Tibial nerve (tissue), 4 donors: ENCODE measurements at regions not wholly inside any gene's neighbourhood (a gene's known extent, or its start where the extent isn't known, plus 50 kb on each side); places are given as distances from the start of the nearest gene placed in this dataset.

ENCODE experiments used
- CTCF ChIP-seq, 5 experiments: fragments of 200-600 bp in 3 of 5; fragments of 450-650 bp in 2 of 5; sonication (generic) in 3 of 5; IDR thresholded peaks; one replicate each; pipeline ENCODE4 v1.5.1; 2016 to 2019; ENCODE audit warnings: antibody characterized with exemption in 5 of 5, mild to moderate bottlenecking in 3 of 5, moderate library complexity in 2 of 5
- EP300 ChIP-seq, 2 donors: sonication (generic); formaldehyde crosslinking; IDR thresholded peaks; one replicate each; pipeline ENCODE4 v1.6.1; 2017; ENCODE audit warnings: antibody characterized with exemption in 2 of 2, mild to moderate bottlenecking in 1 of 2

GRCh38 chr10:4352414-4352961, 473.5 kb upstream of the AKR1E2 start:
- no peak for TF ChIP-seq CTCF (IDR thresholded peaks at IDR 0.05)
- peak in 1 of 2 donors; percentile 66 for TF ChIP-seq EP300 (IDR thresholded peaks at IDR 0.05)
